A549 (cell line): ENCODE measurements at regions not wholly inside any gene's neighbourhood (a gene's known extent, or its start where the extent isn't known, plus 50 kb on each side); places are given as distances from the start of the nearest gene placed in this dataset.

Experiments
- CHD4 ChIP-seq: fragments of 200-600 bp; sonication (generic); IDR thresholded peaks from 2 replicates; pipeline ENCODE4 v1.6.1; 2016; ENCODE audit warnings: antibody characterized with exemption, mild to moderate bottlenecking, borderline replicate concordance
- CTCF ChIP-seq: fragments of >200 bp; sonication (Bioruptor Twin); formaldehyde crosslinking; IDR thresholded peaks from 3 replicates; pipeline ENCODE4 v1.5.1; 2016
- EP300 ChIP-seq, 2 experiments: fragments of >200 bp; sonication (Bioruptor Twin); formaldehyde crosslinking; IDR thresholded peaks; 2 replicates in 1 of 2; 3 replicates in 1 of 2; pipeline ENCODE4 v1.6.1; 2016 to 2017
- JUNB ChIP-seq: fragments of >200 bp; sonication (Bioruptor Twin); formaldehyde crosslinking; IDR thresholded peaks from 2 replicates; pipeline ENCODE4 v1.6.1; 2016
- KDM1A ChIP-seq: fragments of 200-600 bp; sonication (generic); IDR thresholded peaks from 2 replicates; pipeline ENCODE4 v1.6.1; 2016; ENCODE audit warnings: low read depth, mild to moderate bottlenecking
- KDM5A ChIP-seq: fragments of 200-600 bp; sonication (generic); IDR thresholded peaks from 2 replicates; pipeline ENCODE4 v1.6.1; 2016; ENCODE audit warnings: antibody characterized with exemption, mild to moderate bottlenecking
- MAX ChIP-seq: IDR thresholded peaks from 2 replicates; pipeline ENCODE4 v1.6.1; 2012
- MYC ChIP-seq: IDR thresholded peaks from 2 replicates; pipeline ENCODE4 v1.6.1; 2012; ENCODE audit warnings: mild to moderate bottlenecking, inconsistent platforms, low read length, improper control_type of control experiment, borderline replicate concordance
- POLR2A ChIP-seq: IDR thresholded peaks from 2 replicates; pipeline ENCODE4 v1.6.1; 2012; ENCODE audit warnings: mild to moderate bottlenecking, low read length
- REST ChIP-seq: fragments of 200-600 bp; sonication (generic); IDR thresholded peaks from 2 replicates; pipeline ENCODE4 v1.6.1; 2016; ENCODE audit warnings: antibody characterized with exemption, mild to moderate bottlenecking, moderate library complexity
- USF2 ChIP-seq: fragments of 450-650 bp; IDR thresholded peaks from 2 replicates; pipeline ENCODE4 v1.6.1; 2014; ENCODE audit warnings: antibody characterized with exemption

- TF ChIP-seq JUNB, result no peak
- TF ChIP-seq REST, result no peak
- no peak for TF ChIP-seq CTCF
- no peak for TF ChIP-seq CHD4
- no peak for TF ChIP-seq USF2
- no peak for TF ChIP-seq EP300 (IDR thresholded peaks at IDR 0.05)
- no peak for TF ChIP-seq POLR2A
- TF ChIP-seq MAX, result no peak
- no peak for TF ChIP-seq KDM1A
- TF ChIP-seq MYC, result no peak
- no peak for TF ChIP-seq KDM5A
Observed at GRCh38 chr10:36519909-36520308, 605.5 kb upstream of the ANKRD30A start.
